ENCODE measurements at regions not wholly inside any gene's neighbourhood (a gene's known extent, or its start where the extent isn't known, plus 50 kb on each side); places are given as distances from the start of the nearest gene placed in this dataset.

- intact Hi-C loops (cut with micrococcal nuclease), result no loop called here
- Histone ChIP-seq H3K4me1 (ENCODE audit: control insufficient read depth in 1 of 2, insufficient read depth in 2 of 2, low read length in 2 of 2) (peaks cover 8 to 21% of the 10 kb centered on the region in 2 experiments), H3K79me2 (ENCODE audit: insufficient read depth, low read length) (no peaks in the 10 kb centered on the region), H2AFZ (ENCODE audit: low read depth, low read length, poor library complexity, severe bottlenecking) (no peak overlapping the region), H3K9me3 (ENCODE audit: control insufficient read depth in 1 of 2, insufficient read depth in 1 of 2, low read depth in 1 of 2, low read length in 2 of 2) (no peaks in the 10 kb centered on the region), H3K36me3 (ENCODE audit: control insufficient read depth in 1 of 2, insufficient read depth in 2 of 2, low read length in 2 of 2) (no peaks in the 10 kb centered on the region), H3K4me3 (replicated peaks in 1 of 2; ENCODE audit: low read depth in 1 of 2, low read length in 2 of 2) (no peak overlapping the region), H3K27me3 (ENCODE audit: insufficient read depth, low read length) (no peaks in the 10 kb centered on the region; the same call in 1 of the 2 replicates), H3K9me2 (ENCODE audit: insufficient read depth) (no peaks in the 10 kb centered on the region), H4K20me1 (ENCODE audit: insufficient read depth) (no peaks in the 10 kb centered on the region), H3K9ac (ENCODE audit: low read length) (no peak overlapping the region), H3K4me2 (ENCODE audit: low read length) (no peak overlapping the region), H3K27ac (ENCODE audit: low read depth, low read length) (no peak overlapping the region)
- no TSS peak for BruUV-seq (replicated peaks)
- RAD21 ChIA-PET (ENCODE audit: low non-redundant PET in 1 of 2, low total read pairs in 2 of 2, uncharacterized antibody in 2 of 2, unreplicated experiment in 2 of 2), result no interaction called here
- no peak for DNase-seq (ENCODE audit: low read depth, low spot score)
- POLR2A ChIA-PET, result no interaction called here
- ATAC-seq, result no peak
- no peak for TF ChIP-seq REST (IDR thresholded peaks at IDR 0.05; ENCODE audit: low read depth)
- no peak for TF ChIP-seq POLR2AphosphoS5 (IDR thresholded peaks at IDR 0.05; ENCODE audit: low read depth, low read length)
- no peak for TF ChIP-seq TCF7L2 (IDR thresholded peaks at IDR 0.05; ENCODE audit: borderline replicate concordance, extremely low read depth, insufficient read depth, insufficient read length)
- no peak for TF ChIP-seq ZBTB33 (IDR thresholded peaks at IDR 0.05; ENCODE audit: extremely low read depth, insufficient replicate concordance, low read length)
- TF ChIP-seq MAX (IDR thresholded peaks at IDR 0.05), result no peak
- no peak for TF ChIP-seq ATF3 (IDR thresholded peaks at IDR 0.05)
- no peak for TF ChIP-seq CTCF (IDR thresholded peaks at IDR 0.05 in 2 of 3, conservative IDR thresholded peaks at IDR 0.05 in 1 of 3; ENCODE audit: borderline replicate concordance in 1 of 3, insufficient read depth in 1 of 3, low read depth in 2 of 3, low read length in 2 of 3)
- TF ChIP-seq CBX3 (IDR thresholded peaks at IDR 0.05; ENCODE audit: low read depth), result no peak
- no peak for TF ChIP-seq YY1 (IDR thresholded peaks at IDR 0.05; ENCODE audit: extremely low read depth, insufficient replicate concordance, low read depth, low read length)
- no peak for TF ChIP-seq SP1 (IDR thresholded peaks at IDR 0.05; ENCODE audit: low read depth)
- no peak for TF ChIP-seq SRF (IDR thresholded peaks at IDR 0.05; ENCODE audit: low read depth)
- no peak for TF ChIP-seq EZH2 (IDR thresholded peaks at IDR 0.05)
- TF ChIP-seq EZH2phosphoT487 (IDR thresholded peaks at IDR 0.05; ENCODE audit: borderline replicate concordance), result no peak
- TF ChIP-seq SIN3A (IDR thresholded peaks at IDR 0.05; ENCODE audit: low read depth), result no peak
- no peak for TF ChIP-seq JUND (IDR thresholded peaks at IDR 0.05)
- TF ChIP-seq CEBPB (IDR thresholded peaks at IDR 0.05; ENCODE audit: low read depth), result no peak
- TF ChIP-seq EGR1 (IDR thresholded peaks at IDR 0.05; ENCODE audit: low read depth), result no peak
- TF ChIP-seq ELF1 (IDR thresholded peaks at IDR 0.05; ENCODE audit: borderline replicate concordance, low read depth), result no peak
- TF ChIP-seq ZFX (IDR thresholded peaks at IDR 0.05), result no peak
- CTCF ChIA-PET, result interaction anchor here (1.6 kb wide), 1 partner anchor 10 kb away, joined by 8 read pairs; no protein-coding TSS in a partner anchor
These were observed 183.6 kb downstream of the UACA start for GRCh38 chr15:70579766-70580165.
